Testis (tissue), 2 donors: ENCODE measurements at regions not wholly inside any gene's neighbourhood (a gene's known extent, or its start where the extent isn't known, plus 50 kb on each side); places are given as distances from the start of the nearest gene placed in this dataset.

Experiments used
- CTCF ChIP-seq, 3 experiments: fragments of 450-650 bp in 2 of 3; fragments of 200-600 bp in 1 of 3; sonication (generic) in 1 of 3; IDR thresholded peaks; one replicate each; pipeline ENCODE4 v1.5.1; 2016 to 2019; ENCODE audit warnings: antibody characterized with exemption in 3 of 3, mild to moderate bottlenecking in 2 of 3, moderate library complexity in 1 of 3
- POLR2A ChIP-seq: fragments of 450-650 bp; IDR thresholded peaks from one replicate; pipeline ENCODE4 v1.6.1; 2017; ENCODE audit warnings: antibody characterized with exemption, mild to moderate bottlenecking, moderate library complexity

DNA sequence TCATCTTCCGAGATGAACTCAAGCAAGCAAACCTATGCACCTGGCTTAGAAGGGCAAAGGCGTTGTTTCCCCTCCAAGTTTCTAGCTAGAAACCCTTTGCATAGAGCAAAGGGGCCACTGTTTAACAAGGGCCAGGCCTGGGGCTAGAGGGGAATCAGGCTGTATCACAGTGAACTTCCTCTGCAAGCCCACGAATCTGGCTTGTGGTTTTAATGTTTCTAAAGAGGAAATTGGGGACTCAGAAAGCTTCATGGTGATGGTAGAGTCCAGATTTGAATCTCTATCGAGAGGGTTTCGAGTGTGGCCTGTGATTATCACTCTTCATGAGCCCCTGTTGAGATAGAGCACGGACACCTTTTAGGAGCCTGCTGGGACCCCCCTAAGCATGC lies 189.9 kb downstream of the VRK1 start:
- TF ChIP-seq CTCF (IDR thresholded peaks at IDR 0.05) (no peak), POLR2A (no peak)
